GM18499 (cell line): ENCODE measurements at regions not wholly inside any gene's neighbourhood (a gene's known extent, or its start where the extent isn't known, plus 50 kb on each side); places are given as distances from the start of the nearest gene placed in this dataset.

Experiments used
- ATAC-seq: cut with Tn5 transposase; IDR thresholded peaks from one replicate; pipeline ENCODE4 v1.9.1; 2021; ENCODE audit warnings: moderate number of reproducible peaks; ENCODE audit not compliant: insufficient read depth, unreplicated experiment

DNA sequence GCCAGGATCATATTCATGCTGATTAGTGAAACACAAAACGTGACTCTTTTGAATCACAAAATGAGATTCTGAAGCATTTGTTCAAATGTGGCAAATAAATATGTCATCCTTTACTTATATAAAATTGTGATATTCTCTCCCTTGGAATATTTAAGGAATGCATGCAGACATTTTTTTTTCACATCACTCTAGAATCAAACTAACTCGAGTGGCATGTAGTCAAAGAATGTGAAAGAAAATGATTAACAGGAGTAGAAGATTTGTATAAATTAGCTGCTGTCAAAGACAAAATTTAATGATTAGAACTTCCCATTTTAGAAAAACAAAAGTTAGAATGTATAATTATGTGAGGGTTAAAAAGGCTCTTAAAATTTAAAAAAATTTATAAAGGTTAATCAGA, 721.0 kb upstream of the FAM98A start:
- no peak for ATAC-seq

DNA sequence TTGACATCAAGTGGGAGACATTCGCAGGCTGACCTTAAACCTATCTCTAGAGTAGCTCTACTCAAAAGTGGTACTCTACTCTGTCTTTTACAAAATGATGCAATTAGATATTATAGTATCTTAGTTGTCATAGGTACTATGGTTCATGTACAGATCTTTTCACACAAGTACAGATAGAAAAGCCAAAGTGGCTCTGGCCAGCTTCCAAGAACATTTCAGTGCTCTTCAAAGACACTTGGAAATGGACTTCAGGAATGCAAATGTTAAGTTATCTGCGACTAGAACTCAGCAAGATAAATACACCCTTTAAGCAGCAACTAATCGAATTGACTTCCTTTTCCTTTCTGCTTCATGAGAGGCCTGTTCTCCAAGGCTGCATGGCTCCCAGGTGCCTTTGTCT, 718.7 kb upstream of the FAM98A start:
- no peak for ATAC-seq

DNA sequence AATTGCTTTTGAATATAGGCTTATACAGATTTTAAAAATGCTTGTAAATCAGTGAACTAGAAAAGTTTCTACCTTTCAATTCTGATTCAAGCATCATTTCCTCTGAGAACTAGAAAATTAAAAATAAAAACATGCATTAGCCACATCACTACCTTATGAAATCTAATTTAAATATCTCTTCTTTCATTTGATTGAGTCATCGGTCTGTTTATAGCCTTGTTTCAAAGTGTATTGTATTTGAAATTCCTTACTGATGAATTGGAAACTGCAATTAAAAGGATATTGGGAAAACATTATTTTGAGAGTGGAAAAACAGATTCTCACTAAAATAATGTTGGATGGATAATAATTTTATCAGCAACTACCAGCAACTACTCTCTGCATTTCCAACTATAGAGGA, 717.7 kb upstream of the FAM98A start:
- ATAC-seq, result no peak

DNA sequence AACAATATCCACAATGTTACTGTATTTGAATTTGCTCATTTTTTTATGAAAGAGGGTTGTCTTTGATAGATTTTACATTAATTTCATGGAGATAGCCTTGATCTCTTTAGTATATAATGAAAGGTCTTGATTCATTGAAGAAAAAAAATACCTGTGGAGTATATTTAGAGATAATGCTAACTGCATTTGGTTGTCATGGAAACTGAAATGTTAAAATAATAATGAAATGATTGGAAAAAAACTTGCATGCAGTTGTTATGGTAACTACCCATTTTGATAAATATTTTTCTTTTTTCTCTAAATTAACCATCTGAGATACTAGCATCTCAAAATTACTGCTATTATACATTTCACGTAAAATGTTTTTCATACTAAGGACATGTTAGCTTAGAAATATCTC, 712.7 kb upstream of the FAM98A start:
- no peak for ATAC-seq

DNA sequence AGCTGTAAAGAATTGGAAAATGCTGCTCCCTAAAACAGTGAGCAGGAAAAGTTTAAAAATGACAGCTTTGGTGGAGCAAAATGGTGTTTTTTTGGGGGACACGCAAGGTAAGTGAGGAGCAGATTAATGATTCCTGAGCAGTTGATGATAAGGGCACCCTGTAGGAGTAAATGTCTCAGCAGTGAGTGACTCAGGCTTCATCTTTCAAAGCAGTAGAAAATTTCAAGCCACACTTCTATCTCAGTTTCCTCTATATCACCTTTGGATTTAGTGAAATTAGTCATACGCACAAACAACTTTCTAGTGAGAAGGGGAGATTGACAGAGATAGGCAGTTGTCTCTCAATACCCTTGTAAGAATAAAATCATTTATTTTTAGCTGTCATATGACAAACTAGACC, 709.0 kb upstream of the FAM98A start:
- no peak for ATAC-seq

- no peak for ATAC-seq
Observed at GRCh38 chr2:34307636-34308035, 708.5 kb upstream of the FAM98A start.

GRCh38 chr2:34306745-34307144, 707.6 kb upstream of the FAM98A start:
- ATAC-seq, result no peak

- no peak for ATAC-seq
Observed at GRCh38 chr2:34305587-34305986, 706.5 kb upstream of the FAM98A start.

DNA sequence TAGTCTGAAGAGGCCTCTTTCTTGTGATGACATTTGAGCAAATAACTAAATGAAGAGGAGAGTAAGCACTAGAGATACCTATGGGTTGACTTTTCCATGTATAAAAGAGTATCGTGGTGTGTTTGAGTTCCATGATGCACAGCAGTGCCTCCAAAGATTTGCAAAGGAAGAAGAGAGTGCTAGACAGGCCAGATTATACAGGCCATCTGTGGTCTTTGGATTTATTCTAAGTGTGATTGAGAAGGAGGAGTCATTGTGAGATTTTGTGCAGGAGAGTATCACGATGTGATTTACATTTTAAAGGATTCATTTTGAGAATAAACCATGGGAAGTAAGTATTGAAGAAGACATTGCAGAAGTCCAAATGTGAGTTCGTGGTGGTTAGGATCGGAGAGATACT, 695.9 kb upstream of the FAM98A start:
- ATAC-seq, result no peak

GRCh38 chr2:34291076-34291475, 692.0 kb upstream of the FAM98A start:
- ATAC-seq, result no peak

DNA sequence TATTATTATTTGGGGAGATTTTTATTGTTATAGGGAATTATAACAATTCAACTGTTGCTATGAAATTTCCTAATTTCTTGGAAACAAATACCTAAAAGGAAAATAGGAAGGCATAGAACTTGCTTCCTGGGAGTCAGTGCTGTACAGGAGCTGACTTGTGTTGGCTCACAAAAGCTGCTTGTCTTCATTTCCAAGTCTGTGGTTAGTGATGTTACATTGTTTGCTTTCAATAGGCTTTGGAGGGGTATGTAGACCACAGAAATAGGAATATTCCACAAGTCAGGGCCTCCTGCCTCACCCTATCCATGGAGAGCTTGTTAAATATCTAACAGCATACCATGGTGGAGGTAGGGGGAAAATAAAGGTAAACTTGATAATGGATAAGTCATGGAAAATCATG, 688.9 kb upstream of the FAM98A start:
- ATAC-seq, result no peak

DNA sequence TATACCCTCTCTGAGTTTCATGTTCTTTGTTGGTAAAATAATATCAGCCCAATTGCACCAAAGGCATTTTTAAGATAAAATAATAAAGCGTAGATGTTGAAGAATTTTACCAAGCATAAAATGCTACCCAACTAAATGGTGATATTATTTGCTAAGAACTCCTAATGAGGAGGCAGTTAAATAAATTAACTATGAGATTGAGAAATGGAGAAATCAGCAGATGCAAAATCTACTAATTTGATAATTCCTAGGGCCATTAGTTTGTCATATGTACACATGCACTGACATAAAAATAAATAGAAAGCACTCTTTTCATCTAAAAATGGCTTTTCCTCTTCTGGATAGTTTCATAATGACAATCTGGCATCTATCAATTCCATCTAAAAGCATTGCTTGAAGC, 681.5 kb upstream of the FAM98A start:
- no peak for ATAC-seq

DNA sequence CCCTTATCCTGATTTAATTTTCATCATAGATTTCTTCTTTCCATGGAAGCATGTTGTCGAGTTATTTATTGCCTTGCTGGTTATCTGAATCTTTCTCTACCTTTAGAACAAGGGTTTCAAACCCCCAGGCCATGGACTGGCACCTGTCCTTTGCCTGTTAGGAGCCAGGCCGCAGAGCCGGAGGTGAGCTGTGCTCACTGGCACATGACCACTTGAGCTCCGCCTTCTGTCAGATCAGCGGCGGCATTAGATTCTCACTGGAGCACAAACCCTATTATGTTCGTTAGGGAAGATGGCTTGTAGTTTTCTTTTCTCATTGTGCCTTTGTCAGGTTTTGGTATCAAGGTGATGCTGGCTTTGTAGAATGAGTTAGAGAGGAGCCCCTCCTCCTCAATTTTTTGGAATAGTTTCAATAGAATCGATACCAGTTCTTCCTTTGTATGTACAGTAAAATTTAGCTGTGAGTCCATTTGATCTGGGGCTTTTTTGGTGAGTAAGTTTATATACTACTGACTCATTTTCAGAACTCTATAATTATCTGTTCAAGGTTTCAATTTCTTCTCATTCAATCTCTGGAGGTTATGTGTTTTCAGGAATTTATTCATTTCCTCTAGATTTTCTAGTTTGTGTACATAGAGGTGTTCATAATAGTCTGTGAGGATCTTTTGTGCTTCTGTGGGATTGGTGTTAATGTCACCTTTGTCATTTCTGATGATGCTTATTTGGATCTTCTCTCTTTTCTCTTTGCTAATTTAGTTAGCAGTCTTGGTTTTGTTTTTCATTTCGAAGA, 668.0 kb upstream of the FAM98A start:
- ATAC-seq, result peak; percentile 95

- ATAC-seq, result no peak
Observed at GRCh38 chr2:34261701-34262100, 662.6 kb upstream of the FAM98A start.

GRCh38 chr2:34254272-34254878, 655.3 kb upstream of the FAM98A start:
- no peak for ATAC-seq

DNA sequence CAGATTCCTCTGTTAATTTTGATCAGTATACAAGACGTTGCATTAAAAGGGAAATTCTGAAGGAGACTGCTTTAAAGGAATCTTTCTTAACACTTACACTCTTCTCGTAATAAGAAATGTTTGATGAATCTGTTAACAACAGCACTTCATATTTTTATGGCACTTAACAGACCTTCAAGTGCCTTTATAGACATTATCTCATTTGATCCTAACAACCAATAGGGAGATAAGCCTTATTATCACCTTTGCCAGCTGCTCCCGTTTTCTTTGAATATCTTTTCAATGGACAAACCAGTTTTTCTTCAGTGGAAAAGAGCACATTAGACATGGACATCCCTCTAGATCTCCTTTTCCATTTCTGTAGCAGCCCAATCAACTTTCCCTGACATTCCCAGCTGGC, 653.0 kb upstream of the FAM98A start:
- ATAC-seq, result no peak

GRCh38 chr2:34251578-34251977, 652.5 kb upstream of the FAM98A start:
- no peak for ATAC-seq

DNA sequence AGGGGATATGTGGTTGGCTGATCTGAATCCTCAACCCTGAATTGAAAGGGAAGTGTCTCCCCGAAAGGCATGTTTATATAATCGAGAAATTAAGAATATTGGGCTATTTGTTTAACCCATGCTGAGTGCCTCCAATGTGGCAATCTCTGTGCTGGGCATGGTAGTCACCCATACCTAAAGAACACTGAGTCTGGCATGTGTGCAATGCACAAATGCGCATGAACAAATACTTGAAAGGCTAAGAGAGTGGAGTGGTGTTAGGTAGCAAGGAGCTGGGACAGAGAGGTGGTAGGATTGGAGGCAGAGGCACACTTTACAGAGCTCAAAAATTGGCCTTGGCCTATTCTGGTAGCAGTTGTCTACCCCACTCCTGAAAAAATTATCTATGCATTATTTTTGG, 645.1 kb upstream of the FAM98A start:
- ATAC-seq, result no peak

GRCh38 chr2:34242763-34243123, 643.6 kb upstream of the FAM98A start:
- ATAC-seq, result no peak

GRCh38 chr2:34241905-34242762, 643.0 kb upstream of the FAM98A start:
- ATAC-seq, result no peak

DNA sequence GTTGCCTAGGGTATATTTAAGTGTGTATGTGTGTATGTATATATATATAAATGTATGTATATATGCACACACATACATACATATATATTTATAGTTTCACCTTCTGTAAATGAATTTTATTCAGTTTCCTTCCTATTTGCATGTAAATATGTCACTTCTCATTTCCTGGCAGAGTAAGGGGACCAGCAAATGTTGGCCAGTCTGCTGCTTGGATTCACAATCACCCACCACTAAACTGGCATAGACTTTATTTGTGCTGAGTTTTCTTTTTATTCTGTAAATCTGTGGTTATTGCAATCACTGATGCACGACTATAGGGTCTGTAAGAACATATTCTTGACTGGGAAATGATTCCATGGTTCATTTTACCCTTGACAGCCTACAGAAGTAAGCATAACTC, 640.4 kb upstream of the FAM98A start:
- no peak for ATAC-seq
